ENCODE measurements at regions not wholly inside any gene's neighbourhood (a gene's known extent, or its start where the extent isn't known, plus 50 kb on each side); places are given as distances from the start of the nearest gene placed in this dataset.

- H3K9me3 ChIP-seq (ENCODE audit: insufficient read depth, low read length), result no peaks in the 10 kb centered on the region
- no peaks in the 10 kb centered on the region for H3K79me2 ChIP-seq (ENCODE audit: insufficient read depth, low read length)
- H3K4me2 ChIP-seq (ENCODE audit: low read depth, low read length, poor library complexity, severe bottlenecking), result no peak overlapping the region
- no peaks in the 10 kb centered on the region for H3K9me2 ChIP-seq (replicated peaks; ENCODE audit: insufficient read depth, low read length)
- H3K27ac ChIP-seq (ENCODE audit: low read depth, low read length), result no peak overlapping the region
- H4K20me1 ChIP-seq (ENCODE audit: low read depth, low read length), result no peaks in the 10 kb centered on the region
- H2AFZ ChIP-seq (ENCODE audit: low read depth, low read length, severe bottlenecking), result no peak overlapping the region
- H3K36me3 ChIP-seq (ENCODE audit: low read length), result no peaks in the 10 kb centered on the region
- TF ChIP-seq CTCF (IDR thresholded peaks at IDR 0.05; ENCODE audit: insufficient read depth, low read length, poor library complexity, severe bottlenecking) (no peak), EZH2phosphoT487 (conservative IDR thresholded peaks at IDR 0.05; ENCODE audit: low read length) (no peak)
- H3F3A ChIP-seq (ENCODE audit: insufficient read depth), result no peaks in the 10 kb centered on the region
- H3K9ac ChIP-seq (ENCODE audit: low read length), result no peak overlapping the region
- no peak overlapping the region for H3K4me3 ChIP-seq (ENCODE audit: insufficient read depth, low read length, poor library complexity, severe bottlenecking)
- no peaks in the 10 kb centered on the region for H3K27me3 ChIP-seq (ENCODE audit: low read length)
These were observed 127.4 kb downstream of the CDH26 start for GRCh38 chr20:60085551-60086132.

GRCh38 chr20:60086821-60087562 lies 128.8 kb downstream of the CDH26 start:
- H4K20me1 ChIP-seq (ENCODE audit: low read depth, low read length), result no peaks in the 10 kb centered on the region
- no peaks in the 10 kb centered on the region for H3K79me2 ChIP-seq (ENCODE audit: insufficient read depth, low read length)
- H3K27ac ChIP-seq (ENCODE audit: low read depth, low read length), result no peak overlapping the region
- no peaks in the 10 kb centered on the region for H3K9me2 ChIP-seq (replicated peaks; ENCODE audit: insufficient read depth, low read length)
- H3K36me3 ChIP-seq (ENCODE audit: low read length), result no peaks in the 10 kb centered on the region
- H3K27me3 ChIP-seq (ENCODE audit: low read length), result no peaks in the 10 kb centered on the region
- no peak overlapping the region for H3K4me3 ChIP-seq (ENCODE audit: insufficient read depth, low read length, poor library complexity, severe bottlenecking)
- TF ChIP-seq CTCF (IDR thresholded peaks at IDR 0.05; ENCODE audit: insufficient read depth, low read length, poor library complexity, severe bottlenecking) (no peak), EZH2phosphoT487 (conservative IDR thresholded peaks at IDR 0.05; ENCODE audit: low read length) (no peak)
- no peak overlapping the region for H3K4me2 ChIP-seq (ENCODE audit: low read depth, low read length, poor library complexity, severe bottlenecking)
- no peak overlapping the region for H2AFZ ChIP-seq (ENCODE audit: low read depth, low read length, severe bottlenecking)
- H3K9ac ChIP-seq (ENCODE audit: low read length), result no peak overlapping the region
- H3K9me3 ChIP-seq (ENCODE audit: insufficient read depth, low read length), result no peaks in the 10 kb centered on the region
- no peaks in the 10 kb centered on the region for H3F3A ChIP-seq (ENCODE audit: insufficient read depth)

DNA sequence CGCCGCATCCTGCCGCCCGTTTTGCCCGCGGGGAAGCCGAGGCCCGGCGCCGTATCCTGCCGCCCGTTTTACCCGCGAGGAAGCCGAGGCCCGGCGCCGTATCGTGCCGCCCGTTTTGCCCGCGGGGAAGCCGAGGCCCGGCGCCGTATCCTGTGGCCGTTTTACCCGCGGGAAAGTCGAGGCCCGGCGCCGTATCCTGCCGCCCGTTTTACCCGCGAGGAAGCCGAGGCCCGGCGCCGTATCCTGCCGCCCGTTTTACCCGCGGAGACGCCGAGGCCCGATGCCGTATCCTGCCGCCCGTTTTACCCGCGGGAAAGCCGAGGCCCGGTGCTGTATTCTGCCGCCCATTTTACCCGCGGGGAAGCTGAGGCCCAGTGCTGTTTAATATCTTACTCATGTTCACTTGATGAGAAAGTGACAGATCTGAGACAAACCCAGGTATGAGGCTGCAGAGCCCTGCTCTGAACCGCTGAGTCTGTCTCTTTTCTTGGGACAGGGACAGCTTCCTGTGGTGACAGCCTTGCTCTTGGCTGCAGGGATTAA lies 129.4 kb downstream of the CDH26 start:
- H3K9me3 ChIP-seq (ENCODE audit: insufficient read depth, low read length), result no peaks in the 10 kb centered on the region
- no peaks in the 10 kb centered on the region for H3K79me2 ChIP-seq (ENCODE audit: insufficient read depth, low read length)
- no peaks in the 10 kb centered on the region for H3K36me3 ChIP-seq (ENCODE audit: low read length)
- no peak overlapping the region for H3K9ac ChIP-seq (ENCODE audit: low read length)
- H3K4me2 ChIP-seq (ENCODE audit: low read depth, low read length, poor library complexity, severe bottlenecking), result no peak overlapping the region
- no peaks in the 10 kb centered on the region for H3F3A ChIP-seq (ENCODE audit: insufficient read depth)
- no peak overlapping the region for H3K4me3 ChIP-seq (ENCODE audit: insufficient read depth, low read length, poor library complexity, severe bottlenecking)
- H4K20me1 ChIP-seq (ENCODE audit: low read depth, low read length), result no peaks in the 10 kb centered on the region
- no peak overlapping the region for H3K27ac ChIP-seq (ENCODE audit: low read depth, low read length)
- H2AFZ ChIP-seq (ENCODE audit: low read depth, low read length, severe bottlenecking), result no peak overlapping the region
- TF ChIP-seq CTCF (IDR thresholded peaks at IDR 0.05; ENCODE audit: insufficient read depth, low read length, poor library complexity, severe bottlenecking), result no peak
- TF ChIP-seq EZH2phosphoT487 (conservative IDR thresholded peaks at IDR 0.05; ENCODE audit: low read length), result no peak
- no peaks in the 10 kb centered on the region for H3K9me2 ChIP-seq (replicated peaks; ENCODE audit: insufficient read depth, low read length)
- no peaks in the 10 kb centered on the region for H3K27me3 ChIP-seq (ENCODE audit: low read length)
